H1 (cell line): ENCODE measurements at regions not wholly inside any gene's neighbourhood (a gene's known extent, or its start where the extent isn't known, plus 50 kb on each side); places are given as distances from the start of the nearest gene placed in this dataset.

ENCODE experiments used
- CHD1 ChIP-seq: IDR thresholded peaks from 2 replicates; pipeline ENCODE4 v1.6.1; 2012; ENCODE audit warnings: low read depth, low read length, improper control_type of control experiment
- CTCF ChIP-seq, 3 experiments: IDR thresholded peaks; 1 replicate in 2 of 3; 2 replicates in 1 of 3; pipeline versions ENCODE4 v1.5.1 to v1.6.1; 2011; ENCODE audit warnings: low read length in 3 of 3, mild to moderate bottlenecking in 3 of 3, inconsistent platforms in 2 of 3, low read depth in 1 of 3, moderate library complexity in 1 of 3; ENCODE audit not compliant: insufficient read depth in 1 of 3; ENCODE audit errors: control extremely low read depth in 1 of 3
- EP300 ChIP-seq, 2 experiments: IDR thresholded peaks; 1 replicate in 1 of 2; 2 replicates in 1 of 2; pipeline ENCODE4 v1.6.1; 2011 to 2012; ENCODE audit warnings: low read depth in 2 of 2, low read length in 2 of 2, mild to moderate bottlenecking in 2 of 2, borderline replicate concordance in 1 of 2, inconsistent platforms in 1 of 2, moderate library complexity in 1 of 2
- EZH2 ChIP-seq: fragments of 200-600 bp; sonication (generic); IDR thresholded peaks from 2 replicates; pipeline ENCODE4 v1.7.1; 2012; ENCODE audit warnings: low read depth, mild to moderate bottlenecking, moderate library complexity, low read length, inconsistent platforms; ENCODE audit not compliant: severe bottlenecking
- GTF2F1 ChIP-seq: IDR thresholded peaks from 2 replicates; pipeline ENCODE4 v1.6.1; 2012; ENCODE audit warnings: low read depth, low read length, improper control_type of control experiment, borderline replicate concordance
- HDAC6 ChIP-seq: IDR thresholded peaks from one replicate; pipeline ENCODE4 v1.7.1; 2012; ENCODE audit warnings: low read depth, mild to moderate bottlenecking, inconsistent platforms, low read length, moderate library complexity
- JUND ChIP-seq: IDR thresholded peaks from 2 replicates; pipeline ENCODE4 v1.6.1; 2011; ENCODE audit warnings: mild to moderate bottlenecking, improper control_type of control experiment, low read length
- POLR2AphosphoS5 ChIP-seq: IDR thresholded peaks from 2 replicates; pipeline ENCODE4 v1.6.1; 2011; ENCODE audit warnings: low read depth, low read length
- RAD21 ChIP-seq, 2 experiments: IDR thresholded peaks in 1 of 2; conservative IDR thresholded peaks in 1 of 2; 2 replicates each; pipeline ENCODE4 v1.6.1; 2011; ENCODE audit warnings: low read depth in 2 of 2, low read length in 2 of 2, improper control_type of control experiment in 1 of 2, inconsistent platforms in 1 of 2, mild to moderate bottlenecking in 1 of 2, moderate library complexity in 1 of 2
- TAF1 ChIP-seq: IDR thresholded peaks from 2 replicates; pipeline ENCODE4 v1.6.1; 2011; ENCODE audit warnings: mild to moderate bottlenecking, low read depth, low read length
- TEAD4 ChIP-seq: IDR thresholded peaks from 2 replicates; pipeline ENCODE4 v1.6.1; 2012; ENCODE audit warnings: low read depth, low read length, inconsistent platforms, mixed read lengths
- TF ChIP-seq, protein P1 (sequence below): IDR thresholded peaks from 2 replicates; pipeline ENCODE4 v1.6.1; 2011; ENCODE audit warnings: low read length, improper control_type of control experiment
- TF ChIP-seq, protein P2 (sequence below): IDR thresholded peaks from 2 replicates; pipeline ENCODE4 v1.6.1; 2012; ENCODE audit warnings: low read length, inconsistent platforms

DNA sequence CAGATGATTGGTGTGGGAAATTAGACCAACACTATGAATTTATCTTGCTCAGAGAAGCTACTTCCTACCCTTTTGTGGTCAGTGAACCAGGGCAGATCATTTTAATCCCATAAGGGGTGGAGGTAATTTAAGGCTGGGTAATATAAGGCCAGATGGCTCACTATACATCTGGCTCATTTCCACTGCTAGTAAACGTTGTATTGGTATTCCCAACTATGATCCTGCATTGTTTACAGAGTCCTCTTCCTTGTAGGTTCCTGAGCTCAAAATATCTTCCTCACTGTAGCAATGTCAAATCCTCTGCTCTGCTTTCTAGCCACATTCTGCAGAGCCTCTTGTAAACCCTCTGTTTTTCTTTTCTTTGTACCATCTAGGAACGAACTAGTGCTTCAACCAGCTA lies 93.0 kb upstream of the MGAT4C start:
- TF ChIP-seq EZH2 (no peak), EP300 (IDR thresholded peaks at IDR 0.05; ENCODE audit: borderline replicate concordance in 1 of 2, low read depth in 2 of 2, low read length in 2 of 2) (no peak), CTCF (IDR thresholded peaks at IDR 0.05; ENCODE audit: control extremely low read depth in 1 of 3, insufficient read depth in 1 of 3, low read depth in 1 of 3, low read length in 3 of 3) (no peak), HDAC6 (no peak), RAD21 (IDR thresholded peaks at IDR 0.05 in 1 of 2, conservative IDR thresholded peaks at IDR 0.05 in 1 of 2; ENCODE audit: low read depth in 2 of 2, low read length in 2 of 2) (no peak), POLR2AphosphoS5 (no peak), TEAD4 (no peak), GTF2F1 (no peak), TAF1 (no peak), JUND (no peak), CHD1 (no peak)
- TF ChIP-seq, protein P1, sequence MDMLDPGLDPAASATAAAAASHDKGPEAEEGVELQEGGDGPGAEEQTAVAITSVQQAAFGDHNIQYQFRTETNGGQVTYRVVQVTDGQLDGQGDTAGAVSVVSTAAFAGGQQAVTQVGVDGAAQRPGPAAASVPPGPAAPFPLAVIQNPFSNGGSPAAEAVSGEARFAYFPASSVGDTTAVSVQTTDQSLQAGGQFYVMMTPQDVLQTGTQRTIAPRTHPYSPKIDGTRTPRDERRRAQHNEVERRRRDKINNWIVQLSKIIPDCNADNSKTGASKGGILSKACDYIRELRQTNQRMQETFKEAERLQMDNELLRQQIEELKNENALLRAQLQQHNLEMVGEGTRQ = no peak
- TF ChIP-seq, protein P2, sequence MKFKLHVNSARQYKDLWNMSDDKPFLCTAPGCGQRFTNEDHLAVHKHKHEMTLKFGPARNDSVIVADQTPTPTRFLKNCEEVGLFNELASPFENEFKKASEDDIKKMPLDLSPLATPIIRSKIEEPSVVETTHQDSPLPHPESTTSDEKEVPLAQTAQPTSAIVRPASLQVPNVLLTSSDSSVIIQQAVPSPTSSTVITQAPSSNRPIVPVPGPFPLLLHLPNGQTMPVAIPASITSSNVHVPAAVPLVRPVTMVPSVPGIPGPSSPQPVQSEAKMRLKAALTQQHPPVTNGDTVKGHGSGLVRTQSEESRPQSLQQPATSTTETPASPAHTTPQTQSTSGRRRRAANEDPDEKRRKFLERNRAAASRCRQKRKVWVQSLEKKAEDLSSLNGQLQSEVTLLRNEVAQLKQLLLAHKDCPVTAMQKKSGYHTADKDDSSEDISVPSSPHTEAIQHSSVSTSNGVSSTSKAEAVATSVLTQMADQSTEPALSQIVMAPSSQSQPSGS = no peak
